ENCODE measurements at regions not wholly inside any gene's neighbourhood (a gene's known extent, or its start where the extent isn't known, plus 50 kb on each side); places are given as distances from the start of the nearest gene placed in this dataset.

DNA sequence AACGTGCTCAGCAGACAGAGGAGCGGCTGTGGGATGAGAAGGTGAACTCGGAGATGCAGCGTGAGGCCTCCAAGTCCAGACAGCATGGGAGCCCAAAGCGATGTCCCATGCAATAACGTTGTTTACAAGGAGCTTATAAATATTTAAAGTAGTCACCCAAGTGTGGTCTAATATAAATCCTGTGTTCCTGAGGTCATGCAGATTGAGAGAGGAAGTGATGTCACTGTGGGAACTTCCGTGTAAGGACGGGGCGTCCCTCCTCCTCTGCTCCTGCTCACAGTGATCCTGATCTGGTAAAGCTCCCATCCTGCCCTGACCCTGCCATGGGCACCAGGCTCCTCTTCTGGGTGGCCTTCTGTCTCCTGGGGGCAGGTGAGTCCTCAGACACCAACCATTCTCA lies 94.7 kb upstream of the PRSS58 start:
- TF ChIP-seq, protein P1, sequence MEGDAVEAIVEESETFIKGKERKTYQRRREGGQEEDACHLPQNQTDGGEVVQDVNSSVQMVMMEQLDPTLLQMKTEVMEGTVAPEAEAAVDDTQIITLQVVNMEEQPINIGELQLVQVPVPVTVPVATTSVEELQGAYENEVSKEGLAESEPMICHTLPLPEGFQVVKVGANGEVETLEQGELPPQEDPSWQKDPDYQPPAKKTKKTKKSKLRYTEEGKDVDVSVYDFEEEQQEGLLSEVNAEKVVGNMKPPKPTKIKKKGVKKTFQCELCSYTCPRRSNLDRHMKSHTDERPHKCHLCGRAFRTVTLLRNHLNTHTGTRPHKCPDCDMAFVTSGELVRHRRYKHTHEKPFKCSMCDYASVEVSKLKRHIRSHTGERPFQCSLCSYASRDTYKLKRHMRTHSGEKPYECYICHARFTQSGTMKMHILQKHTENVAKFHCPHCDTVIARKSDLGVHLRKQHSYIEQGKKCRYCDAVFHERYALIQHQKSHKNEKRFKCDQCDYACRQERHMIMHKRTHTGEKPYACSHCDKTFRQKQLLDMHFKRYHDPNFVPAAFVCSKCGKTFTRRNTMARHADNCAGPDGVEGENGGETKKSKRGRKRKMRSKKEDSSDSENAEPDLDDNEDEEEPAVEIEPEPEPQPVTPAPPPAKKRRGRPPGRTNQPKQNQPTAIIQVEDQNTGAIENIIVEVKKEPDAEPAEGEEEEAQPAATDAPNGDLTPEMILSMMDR (IDR thresholded peaks at IDR 0.05): no peak
- no peak for TF ChIP-seq ZFX (IDR thresholded peaks at IDR 0.05; ENCODE audit: borderline replicate concordance)

Data from 22Rv1 (cell line).